ENCODE measurements at regions not wholly inside any gene's neighbourhood (a gene's known extent, or its start where the extent isn't known, plus 50 kb on each side); places are given as distances from the start of the nearest gene placed in this dataset.

GRCh38 chrX:9171841-9172463 lies 138.0 kb upstream of the FAM9B start:
- TF ChIP-seq CHD1 (IDR thresholded peaks at IDR 0.05; ENCODE audit: low read depth, low read length) (no peak), CTCF (conservative IDR thresholded peaks at IDR 0.05; ENCODE audit: low read depth, low read length) (no peak), POLR2A (IDR thresholded peaks at IDR 0.05; ENCODE audit: low read depth, low read length) (no peak), CEBPB (IDR thresholded peaks at IDR 0.05; ENCODE audit: low read depth, low read length) (no peak), RAD21 (IDR thresholded peaks at IDR 0.05; ENCODE audit: low read length) (no peak), MAFK (IDR thresholded peaks at IDR 0.05; ENCODE audit: low read depth, low read length) (no peak), BHLHE40 (IDR thresholded peaks at IDR 0.05; ENCODE audit: low read depth, low read length) (0 out of 2 replicates have a peak, but pooled peaks have one; percentile 23), MXI1 (IDR thresholded peaks at IDR 0.05; ENCODE audit: borderline replicate concordance, low read depth, low read length) (no peak), RFX5 (IDR thresholded peaks at IDR 0.05; ENCODE audit: low read depth, low read length) (no peak), SMC3 (IDR thresholded peaks at IDR 0.05; ENCODE audit: low read depth, low read length) (no peak), MAZ (IDR thresholded peaks at IDR 0.05; ENCODE audit: borderline replicate concordance, low read depth, low read length) (no peak), FOS (IDR thresholded peaks at IDR 0.05; ENCODE audit: low read depth, low read length) (no peak), RCOR1 (IDR thresholded peaks at IDR 0.05; ENCODE audit: insufficient replicate concordance, low read length) (no peak), USF2 (IDR thresholded peaks at IDR 0.05; ENCODE audit: low read depth, low read length) (no peak)

Measured in IMR-90 (cell line).